NCI-H345 treated with DMSO at 0.1 percent for 48 hours (cell line): ENCODE measurements at regions not wholly inside any gene's neighbourhood (a gene's known extent, or its start where the extent isn't known, plus 50 kb on each side); places are given as distances from the start of the nearest gene placed in this dataset.
"Not testable (repeated sequence)": the region's sequence is repeated elsewhere in the genome, so short reads cannot be mapped to it uniquely, and the experiment has no call there.

Experiments used
- DNase-seq: peaks from one replicate; lab custom pipeline; 2025; ENCODE audit not compliant: unreplicated experiment; lab: John Stamatoyannopoulos, UW

DNA sequence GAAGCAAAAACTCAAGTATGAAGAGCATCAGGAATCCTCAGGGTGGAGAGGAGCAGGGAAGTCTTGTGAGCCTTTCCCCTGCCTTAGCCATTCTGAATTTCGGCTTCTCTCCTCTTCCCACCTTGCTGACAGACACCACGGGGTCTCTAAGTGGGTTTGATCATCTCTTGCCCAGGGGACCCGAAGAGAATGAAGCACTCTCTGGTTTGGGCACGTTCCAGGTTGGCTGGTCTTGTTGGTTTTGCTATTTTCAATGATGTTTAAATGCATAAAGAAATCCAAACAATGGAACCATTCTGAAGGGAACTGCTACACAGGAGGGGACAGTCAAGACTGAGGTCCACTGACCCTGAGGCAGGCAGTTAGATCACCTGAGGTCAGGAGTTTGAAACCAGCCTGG is 131.7 kb downstream of the PXDC1 start:
- no peak for DNase-seq

DNA sequence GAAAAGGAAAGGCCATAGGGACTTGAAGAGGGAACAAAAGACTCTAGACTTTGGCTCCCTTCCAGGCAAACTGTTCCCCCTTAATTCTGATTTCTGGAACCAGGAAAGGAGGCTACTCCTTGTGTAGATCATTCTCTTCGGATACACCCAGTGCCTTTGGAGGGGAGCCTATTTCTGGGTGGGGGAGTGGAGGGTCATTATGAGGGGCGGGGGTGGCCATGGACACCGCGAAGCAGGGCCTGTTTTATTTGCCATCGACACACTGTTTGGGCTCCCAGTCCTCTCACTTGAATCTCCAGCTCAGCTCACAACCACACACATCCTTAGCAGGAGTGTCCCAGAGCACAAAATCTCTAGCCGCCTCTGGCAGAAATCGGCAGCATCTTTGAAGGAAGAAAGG is 132.3 kb downstream of the PXDC1 start:
- no peak for DNase-seq

- no peak for DNase-seq
Measured at GRCh38 chr6:3618642-3619041, 132.9 kb downstream of the PXDC1 start.

DNA sequence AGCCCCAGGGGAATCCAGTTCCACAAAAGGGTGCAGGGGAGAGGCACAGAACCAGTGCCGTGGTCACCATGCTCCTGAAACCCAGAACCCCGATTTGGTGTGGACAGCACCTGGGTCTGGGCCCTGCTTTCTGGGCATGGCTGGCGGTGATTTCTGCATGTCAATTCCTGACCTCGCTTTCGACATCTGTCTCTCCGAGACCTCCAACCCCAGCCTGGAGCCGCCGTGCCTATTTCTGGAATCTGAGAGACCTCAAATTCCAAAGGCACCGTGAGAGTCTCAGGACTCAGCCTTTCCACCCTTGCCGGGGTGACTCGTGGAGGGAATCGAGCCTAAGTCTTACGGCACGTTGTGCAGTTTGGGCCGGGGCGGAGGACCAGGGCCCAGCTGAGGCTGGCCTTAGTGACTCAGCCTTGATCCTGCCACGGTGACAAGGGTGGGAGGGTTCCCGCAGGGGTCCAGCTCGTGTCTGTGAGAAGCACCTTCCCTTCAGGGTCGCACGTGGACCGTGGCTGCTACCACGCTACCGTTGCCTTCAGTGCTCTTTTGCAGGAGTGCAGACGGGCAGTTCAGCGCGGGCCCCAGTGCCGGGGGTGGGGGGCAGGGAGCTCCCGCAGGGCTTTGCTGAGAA is 133.7 kb downstream of the PXDC1 start:
- DNase-seq, result no peak

DNA sequence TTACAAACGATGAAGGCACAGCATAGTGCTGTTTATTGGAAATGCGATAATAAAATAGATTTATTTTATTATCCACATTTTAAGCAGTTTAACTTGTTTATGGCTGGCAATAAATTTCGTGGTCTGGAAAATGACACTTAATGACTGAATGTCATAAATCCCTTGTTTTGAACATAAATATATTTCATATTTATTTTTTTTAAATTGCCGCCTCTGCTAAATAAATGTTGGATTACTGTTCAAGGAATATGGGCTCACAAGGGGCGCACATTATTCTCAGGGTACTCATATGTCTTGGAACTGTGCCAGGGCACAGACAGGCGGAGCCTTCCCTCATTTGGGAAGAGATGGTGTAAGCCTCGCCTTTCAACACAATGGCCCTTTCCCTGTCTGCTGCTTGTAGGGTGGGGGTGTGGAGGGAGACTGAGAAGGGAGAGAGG is 134.3 kb downstream of the PXDC1 start:
- no peak for DNase-seq

DNA sequence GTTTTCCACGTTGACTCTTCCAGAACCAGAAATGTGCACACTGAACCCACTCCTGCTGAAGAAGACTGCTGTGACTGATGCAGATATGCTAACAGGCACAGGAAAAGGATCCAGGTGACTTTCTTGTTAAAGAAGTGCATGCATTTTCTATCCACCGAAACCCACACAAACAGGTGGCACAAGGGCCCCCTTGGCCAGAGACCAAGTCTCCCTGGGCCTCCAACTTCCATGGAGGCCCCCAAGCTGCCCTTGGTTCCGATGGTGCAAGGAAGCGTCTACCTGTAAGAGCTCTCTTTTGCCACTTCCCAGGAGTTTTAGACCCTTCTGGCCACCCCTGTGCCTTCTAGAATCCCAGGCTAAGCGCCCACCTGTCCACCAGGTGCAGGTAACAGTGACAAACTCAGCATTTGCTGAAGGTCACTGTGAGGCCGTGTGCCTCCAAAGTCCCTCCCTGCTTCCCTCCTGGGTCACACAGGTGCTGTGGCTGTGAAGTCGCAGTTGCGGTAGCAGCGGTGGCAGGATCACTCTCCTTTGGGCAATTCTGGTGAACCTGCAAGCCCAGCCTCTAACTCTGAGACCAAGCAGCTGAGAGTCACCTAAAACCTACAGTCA is 134.8 kb downstream of the PXDC1 start:
- no peak for DNase-seq

DNA sequence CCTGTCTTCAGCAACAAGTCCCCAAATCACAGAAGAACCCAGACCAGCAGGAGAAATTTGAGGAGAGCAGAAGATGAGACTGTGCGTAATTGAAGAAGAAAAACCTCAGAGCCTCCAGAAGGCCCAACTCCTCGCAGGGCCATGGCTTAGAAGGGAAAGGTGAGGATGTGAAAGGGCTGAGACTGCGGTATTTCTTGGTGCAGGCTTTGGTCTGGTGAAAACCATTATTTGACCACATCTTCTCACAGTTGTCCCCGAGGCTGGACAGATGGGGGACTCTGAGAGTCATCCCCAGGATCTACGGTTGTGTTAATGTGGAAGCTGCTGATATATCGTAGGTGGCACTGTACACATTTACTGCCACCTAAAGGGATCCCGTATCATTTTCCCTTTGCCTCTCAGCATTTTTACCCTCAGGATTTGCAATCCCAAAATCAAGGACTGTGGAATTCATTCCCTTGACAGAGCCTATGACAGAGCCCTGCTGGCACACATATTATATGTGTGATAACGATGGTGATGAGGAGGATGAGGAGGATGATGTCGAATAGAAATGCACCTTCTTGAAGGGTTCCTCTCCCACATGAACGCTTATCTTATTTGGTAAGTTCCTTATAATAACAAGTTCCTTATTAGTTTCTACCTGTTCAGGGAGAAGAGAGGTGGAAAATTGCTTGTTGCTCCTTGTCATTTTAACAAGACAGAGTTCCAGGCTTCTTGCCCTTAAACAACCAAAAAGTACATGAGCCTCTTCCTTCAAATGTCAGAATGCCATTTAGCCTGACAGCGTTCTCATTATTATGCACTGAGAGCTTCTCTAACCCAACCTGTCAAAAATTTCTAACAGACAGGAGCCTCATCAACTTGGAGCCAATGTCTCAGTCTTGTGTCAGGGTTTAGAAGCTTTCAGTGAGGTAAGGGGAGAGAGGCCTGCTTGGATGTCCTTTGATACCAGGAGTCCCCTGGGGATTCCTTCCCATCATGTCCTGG is 135.8 kb downstream of the PXDC1 start:
- no peak for DNase-seq

GRCh38 chr6:3614918-3615317 is 136.6 kb downstream of the PXDC1 start:
- no peak for DNase-seq

GRCh38 chr6:3613565-3613964 is 137.9 kb downstream of the PXDC1 start:
- not testable (repeated sequence) for DNase-seq

DNA sequence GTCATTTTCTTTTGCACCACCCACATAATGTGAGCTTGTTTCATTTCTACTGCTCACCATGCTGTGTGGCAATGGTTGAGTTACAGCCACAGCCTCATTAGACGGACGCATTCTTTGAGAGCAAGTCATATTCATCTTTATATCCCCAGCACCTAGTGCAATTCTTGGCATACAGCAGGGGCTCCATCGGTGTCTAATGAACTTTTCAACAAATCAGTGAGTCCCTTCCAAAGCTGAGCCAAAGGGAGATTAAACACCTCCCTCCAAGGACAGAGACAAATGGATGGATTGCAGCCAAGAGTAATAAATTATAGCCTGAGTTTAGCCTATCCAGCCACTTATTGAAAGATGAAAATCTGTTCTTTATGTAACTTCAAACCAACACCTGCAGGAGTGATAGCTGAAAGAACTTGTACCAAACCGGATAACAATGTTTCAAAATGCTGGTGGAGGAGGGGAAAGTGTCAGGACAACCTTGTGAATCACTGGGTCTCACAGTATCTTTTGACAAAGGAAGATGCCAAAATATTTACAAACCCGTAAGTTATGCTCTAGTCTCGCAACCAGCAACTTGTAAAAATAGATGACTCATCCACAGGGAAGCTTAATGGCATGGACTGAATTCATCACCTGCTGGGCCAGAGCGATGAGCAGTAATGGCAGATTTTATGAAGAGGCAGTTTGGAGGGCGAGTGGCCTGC is 139.0 kb downstream of the PXDC1 start:
- peak; percentile 60 for DNase-seq

DNA sequence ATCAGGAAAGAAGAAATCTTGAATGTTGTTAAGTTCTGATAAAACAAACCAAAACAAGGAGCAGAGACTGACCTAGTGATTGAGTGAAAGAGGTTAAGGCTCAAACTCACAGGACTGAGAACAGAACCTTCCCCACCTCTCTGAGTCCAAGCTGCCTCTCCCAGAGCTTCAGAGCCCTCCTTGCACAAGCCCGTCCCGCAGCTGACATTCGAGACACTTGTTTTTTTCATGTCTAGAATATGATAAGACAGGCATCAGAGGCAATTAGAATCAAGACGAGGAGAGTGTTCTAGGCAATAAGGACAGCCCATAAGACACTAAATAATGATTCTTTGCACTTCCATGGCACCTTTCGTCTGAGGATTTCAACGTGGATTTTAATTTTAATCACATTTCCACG is 140.6 kb downstream of the PXDC1 start:
- DNase-seq, result no peak

DNA sequence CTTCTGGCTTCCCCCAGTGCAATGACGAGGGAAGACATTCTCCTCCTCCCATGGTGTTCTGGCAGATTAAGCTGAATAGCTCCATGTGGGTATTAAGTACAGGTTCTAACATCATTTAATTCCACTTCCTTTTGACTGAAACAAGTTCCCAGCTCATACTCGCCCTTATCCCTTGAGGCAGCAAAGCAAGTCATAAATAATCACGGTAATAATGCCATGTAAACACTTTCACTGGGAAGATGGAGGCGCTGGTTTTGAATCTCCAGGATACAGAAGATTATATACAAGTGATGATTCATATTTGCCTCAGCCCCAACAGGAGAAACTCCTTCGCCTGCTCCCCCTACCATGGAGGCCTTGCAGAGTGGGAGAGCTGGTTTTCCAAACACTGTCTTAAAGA is 141.3 kb downstream of the PXDC1 start:
- no peak for DNase-seq

- no peak for DNase-seq
Measured at GRCh38 chr6:3609388-3609787, 142.1 kb downstream of the PXDC1 start.

GRCh38 chr6:3608159-3608558 is 143.4 kb downstream of the PXDC1 start:
- no peak for DNase-seq

GRCh38 chr6:3607599-3607998 is 143.9 kb downstream of the PXDC1 start:
- DNase-seq, result no peak

DNA sequence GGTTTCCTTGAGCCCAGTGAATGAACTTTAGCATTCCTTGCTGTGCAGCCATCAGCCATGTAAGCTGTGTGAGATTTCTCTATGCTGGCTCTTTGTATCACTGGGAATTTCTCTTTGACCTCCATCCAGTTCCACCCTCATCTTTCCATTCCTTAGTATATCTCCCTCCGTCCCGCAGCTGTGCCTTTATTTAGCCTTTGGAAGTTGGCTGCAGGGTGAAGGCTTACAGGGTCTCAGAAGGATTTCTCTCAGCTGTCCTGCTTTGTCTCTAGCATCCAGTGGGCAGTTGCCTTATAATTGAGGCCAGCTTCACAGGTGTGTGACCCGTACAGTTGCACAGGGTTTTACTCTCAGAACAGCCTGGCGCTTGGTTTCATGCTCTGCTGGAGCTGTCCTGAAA is 144.3 kb downstream of the PXDC1 start:
- DNase-seq, result no peak

DNA sequence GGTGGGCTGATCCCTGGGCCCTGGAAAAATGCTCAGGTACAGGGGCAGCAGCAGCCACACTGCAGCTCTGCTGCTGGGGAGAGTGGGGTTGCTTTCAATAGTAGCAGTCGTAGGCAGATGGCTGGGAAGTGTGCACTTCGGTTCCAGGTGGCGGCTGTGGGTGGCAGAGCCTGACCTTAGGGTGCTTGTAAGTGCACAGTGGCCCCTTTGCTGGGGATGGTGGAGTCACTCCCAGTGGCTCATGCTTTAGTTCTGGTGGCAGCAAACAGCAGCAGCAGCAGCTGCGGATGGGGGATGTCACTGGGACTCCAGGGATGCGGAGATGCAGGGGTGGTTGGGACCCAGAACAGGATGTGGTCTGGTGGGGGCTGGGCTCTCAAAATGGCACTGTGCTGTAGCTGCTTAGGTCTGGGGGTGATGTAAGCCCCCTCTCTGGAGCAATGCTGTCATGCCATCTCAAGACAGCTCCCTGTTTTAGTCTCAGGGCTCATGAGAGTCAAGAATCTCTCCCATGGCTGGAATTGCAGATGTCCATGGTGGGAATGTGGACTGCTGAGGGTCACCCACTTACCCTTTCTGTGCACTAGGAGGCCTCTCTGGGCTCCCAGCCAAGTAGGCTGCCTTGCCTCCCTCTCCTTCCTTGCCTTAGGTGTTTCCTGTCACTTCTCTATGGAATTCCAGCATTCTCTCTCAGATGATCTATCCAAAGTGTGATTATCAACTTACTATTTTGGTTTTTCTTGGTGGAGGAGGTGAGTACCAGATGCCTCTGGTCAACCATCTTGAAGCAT is 146.7 kb upstream of the SLC22A23 start:
- DNase-seq, result no peak

GRCh38 chr6:3601570-3601969 is 144.7 kb upstream of the SLC22A23 start:
- no peak for DNase-seq

DNA sequence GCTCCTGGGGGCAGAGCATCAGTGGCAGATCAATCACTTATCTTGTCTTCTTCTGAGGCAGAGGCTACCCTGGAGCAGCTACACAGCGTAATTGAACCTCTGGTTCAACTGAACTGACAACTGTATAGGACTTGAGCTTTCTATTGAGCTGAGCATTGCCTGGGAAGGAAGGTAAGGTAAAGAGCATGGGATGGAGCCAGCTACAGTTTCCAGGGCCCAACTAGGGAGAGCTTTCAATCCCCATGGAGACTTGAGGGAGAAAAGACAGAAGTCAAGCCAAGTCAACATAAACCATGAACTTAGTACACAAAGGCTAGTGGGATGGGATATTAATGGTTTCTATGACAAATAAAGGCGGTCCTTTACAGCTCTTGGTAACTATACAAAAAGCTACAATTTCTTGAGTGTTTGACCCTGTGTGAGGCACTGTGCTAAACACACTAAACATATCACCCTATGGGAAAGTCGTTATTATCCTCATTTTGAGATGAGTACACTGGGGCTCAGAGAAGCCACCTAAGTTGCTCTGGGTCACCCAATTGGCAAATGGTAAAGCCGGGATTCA is 140.7 kb upstream of the SLC22A23 start:
- DNase-seq, result no peak

GRCh38 chr6:3596766-3597165 is 139.9 kb upstream of the SLC22A23 start:
- DNase-seq, result no peak
